HG02588 (cell line): ENCODE measurements at regions not wholly inside any gene's neighbourhood (a gene's known extent, or its start where the extent isn't known, plus 50 kb on each side); places are given as distances from the start of the nearest gene placed in this dataset.

Experiments used
- ATAC-seq: cut with Tn5 transposase; IDR thresholded peaks from one replicate; pipeline ENCODE4 v1.9.1; 2021; ENCODE audit warnings: mild to moderate bottlenecking, moderate library complexity; ENCODE audit not compliant: unreplicated experiment

- ATAC-seq = no peak
These were observed 95.5 kb upstream of the PTPN3 start for GRCh38 chr9:109593612-109594011.

GRCh38 chr9:109597496-109597895 is 99.4 kb upstream of the PTPN3 start:
- no peak for ATAC-seq

DNA sequence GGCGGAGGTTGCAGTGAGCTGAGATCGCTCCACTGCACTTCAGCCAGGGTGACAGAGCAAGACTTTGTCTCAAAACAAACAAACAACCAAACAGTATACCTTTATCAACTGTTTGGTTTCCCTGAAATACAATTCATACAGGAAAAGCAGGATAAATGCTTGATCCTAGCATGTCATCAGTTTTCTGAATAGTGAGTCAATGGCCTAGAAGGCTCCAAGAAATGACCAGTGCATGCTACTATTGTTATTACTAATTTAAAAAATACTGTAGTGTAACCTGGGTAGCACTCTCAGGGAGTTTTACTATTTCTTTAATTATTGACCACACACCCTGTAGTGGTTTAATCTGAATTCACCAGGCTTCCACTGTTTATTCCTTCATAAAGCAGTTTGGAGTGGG is 101.0 kb upstream of the PTPN3 start:
- no peak for ATAC-seq

DNA sequence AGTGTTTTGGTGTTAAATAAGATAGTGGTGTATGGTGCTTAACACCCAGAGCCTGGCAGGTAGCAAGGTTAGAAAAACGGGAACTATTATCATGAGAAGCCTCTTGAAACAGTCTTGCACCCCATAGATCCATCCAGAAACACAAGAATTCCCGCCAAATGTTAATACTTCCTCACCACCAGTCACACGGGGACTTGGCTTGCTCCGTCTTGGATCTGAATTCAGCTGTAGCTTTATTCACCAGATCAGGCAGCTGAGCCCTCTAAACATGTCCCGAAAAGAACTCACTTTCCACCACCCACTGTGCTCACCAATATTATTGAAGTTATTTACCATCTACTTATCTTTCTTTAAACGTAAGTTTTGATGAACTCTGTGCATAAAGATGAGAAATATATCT is 101.6 kb upstream of the PTPN3 start:
- no peak for ATAC-seq

GRCh38 chr9:109600142-109600541 is 102.0 kb upstream of the PTPN3 start:
- no peak for ATAC-seq

DNA sequence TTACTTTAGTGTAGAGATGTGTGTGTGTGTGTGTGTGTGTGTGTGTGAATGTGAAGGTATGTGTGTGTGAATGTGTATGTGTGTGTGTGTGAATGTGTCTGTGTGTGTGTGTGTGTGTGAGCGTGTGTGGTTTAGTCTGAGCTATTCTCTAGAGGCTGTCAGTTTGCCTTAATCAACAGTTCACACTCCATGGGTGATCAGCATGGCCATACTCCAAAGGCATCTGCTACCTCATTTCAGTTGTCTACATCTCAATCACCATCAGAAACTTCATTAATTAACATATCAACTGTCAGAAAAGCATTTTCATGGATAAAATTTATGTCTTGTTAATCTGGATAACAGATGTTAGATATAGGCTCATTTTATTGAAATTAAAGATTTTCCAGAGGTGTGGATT is 103.1 kb upstream of the PTPN3 start:
- no peak for ATAC-seq

- no peak for ATAC-seq
These were observed 104.9 kb upstream of the PTPN3 start for GRCh38 chr9:109602987-109603386.

DNA sequence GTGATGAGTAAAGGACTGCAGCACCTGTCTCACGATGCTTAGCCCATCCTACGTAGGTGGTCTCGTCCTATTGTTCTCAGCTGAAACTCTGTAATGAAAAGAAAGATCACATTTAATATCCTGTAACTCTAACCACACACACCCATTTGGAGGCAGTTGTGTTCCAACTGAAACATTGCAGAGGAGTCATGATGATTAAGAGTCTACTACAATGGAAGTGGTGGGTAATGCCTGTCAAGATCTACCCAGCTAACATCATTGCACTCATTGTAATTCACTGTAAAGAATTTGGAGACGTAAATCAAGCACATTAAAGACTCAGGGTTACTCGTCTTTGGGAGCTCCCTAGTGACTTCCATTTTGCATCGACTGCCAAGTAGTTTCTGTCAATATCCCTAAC is 106.0 kb upstream of the PTPN3 start:
- ATAC-seq = no peak

DNA sequence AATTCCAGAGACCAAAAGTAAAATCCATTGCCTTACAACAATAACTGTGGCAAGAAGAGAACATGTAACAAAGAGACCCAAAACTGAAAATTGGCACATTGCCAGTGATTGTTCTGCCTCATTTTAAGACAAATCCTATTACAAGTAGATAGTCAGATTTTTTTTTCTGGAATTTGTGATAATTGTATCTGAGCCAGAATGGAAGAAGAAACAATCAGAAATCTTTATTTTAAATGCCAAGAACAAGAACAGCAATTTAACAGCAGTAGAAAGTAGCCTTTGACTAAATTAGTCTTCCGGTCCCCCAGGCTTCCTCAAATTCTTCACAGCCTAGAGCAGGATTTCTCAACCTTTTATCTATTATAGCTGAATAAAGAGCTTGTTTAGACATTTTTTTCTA is 106.7 kb upstream of the PTPN3 start:
- ATAC-seq = no peak

DNA sequence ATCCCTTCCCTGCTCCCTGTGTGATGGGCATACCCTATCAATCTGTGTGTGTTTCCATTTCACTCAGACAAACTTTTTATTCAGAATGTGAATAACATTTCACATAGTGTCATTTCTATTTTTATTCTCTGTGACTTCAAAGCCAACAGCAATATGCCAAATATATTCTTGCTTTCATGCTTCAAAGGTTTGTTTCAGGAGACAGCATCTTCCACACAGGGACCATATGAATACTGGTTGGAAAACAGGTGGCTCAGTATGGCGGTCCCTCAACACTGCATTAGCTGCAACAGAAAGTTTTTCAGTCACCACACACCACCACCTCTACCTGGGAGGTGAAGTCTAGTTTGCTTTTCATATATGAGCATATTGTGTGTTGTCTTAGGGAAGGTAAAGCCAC is 111.0 kb upstream of the PTPN3 start:
- no peak for ATAC-seq

- ATAC-seq = no peak
These were observed 118.5 kb upstream of the PTPN3 start for GRCh38 chr9:109616571-109617120.

DNA sequence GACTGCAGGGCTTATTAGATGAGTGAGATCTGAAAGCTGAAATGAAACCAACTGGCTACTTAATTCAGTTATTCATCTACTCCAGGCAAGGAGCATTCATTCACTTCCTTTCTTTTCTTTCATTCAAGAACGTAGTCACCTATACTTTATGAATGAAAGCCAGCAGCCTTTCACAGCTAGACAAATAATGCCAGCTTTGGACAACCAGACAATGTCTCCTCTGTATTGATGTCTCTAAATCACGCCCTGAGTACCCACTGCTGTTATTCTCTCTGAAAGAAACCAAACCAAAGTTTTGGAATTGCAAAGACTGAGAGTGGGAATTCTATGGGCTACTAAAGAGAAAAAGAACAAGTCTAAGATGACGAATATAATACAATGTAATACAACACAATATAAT is 121.2 kb upstream of the PTPN3 start:
- no peak for ATAC-seq

DNA sequence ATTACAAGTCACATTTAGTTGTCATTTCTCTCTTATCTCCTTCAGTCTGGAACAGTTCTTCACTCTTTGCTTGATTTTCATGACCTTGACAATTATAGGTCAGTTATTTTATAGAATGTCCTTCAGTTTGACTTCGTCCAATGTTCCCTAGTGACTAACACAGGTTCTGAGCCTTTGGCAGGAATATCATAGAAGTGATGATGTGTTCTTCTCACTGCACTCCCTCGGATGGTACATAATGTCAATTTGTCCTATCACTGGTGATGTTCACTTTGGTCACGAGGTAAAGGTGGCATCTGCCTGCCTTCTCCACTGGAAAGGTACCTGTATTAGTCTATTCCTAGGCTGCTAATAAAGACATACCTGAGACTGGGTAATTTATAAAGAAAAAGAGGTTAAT is 126.0 kb upstream of the PTPN3 start:
- no peak for ATAC-seq

GRCh38 chr9:109624896-109625295 is 126.8 kb upstream of the PTPN3 start:
- no peak for ATAC-seq

DNA sequence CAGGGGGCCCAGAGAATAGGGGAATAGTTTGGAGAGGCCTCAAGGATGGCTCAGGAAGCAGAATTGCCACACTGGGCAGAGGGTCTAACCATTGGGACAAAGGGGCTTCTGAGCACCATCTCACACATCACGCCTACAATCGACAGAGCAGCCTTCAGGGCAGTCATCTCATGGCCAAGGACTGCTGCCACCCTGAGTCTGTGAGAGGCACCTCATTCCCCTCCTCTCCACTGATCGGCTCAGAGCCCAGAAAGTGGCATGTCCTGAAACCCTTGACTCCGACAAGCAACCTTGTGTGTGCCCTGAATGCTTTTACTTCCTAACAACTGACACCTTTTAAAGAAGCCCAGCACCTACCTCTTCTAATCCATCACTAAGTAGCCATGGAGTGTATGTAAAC is 128.9 kb upstream of the PTPN3 start:
- ATAC-seq = no peak

- no peak for ATAC-seq
These were observed 131.5 kb upstream of the PTPN3 start for GRCh38 chr9:109629615-109630014.

DNA sequence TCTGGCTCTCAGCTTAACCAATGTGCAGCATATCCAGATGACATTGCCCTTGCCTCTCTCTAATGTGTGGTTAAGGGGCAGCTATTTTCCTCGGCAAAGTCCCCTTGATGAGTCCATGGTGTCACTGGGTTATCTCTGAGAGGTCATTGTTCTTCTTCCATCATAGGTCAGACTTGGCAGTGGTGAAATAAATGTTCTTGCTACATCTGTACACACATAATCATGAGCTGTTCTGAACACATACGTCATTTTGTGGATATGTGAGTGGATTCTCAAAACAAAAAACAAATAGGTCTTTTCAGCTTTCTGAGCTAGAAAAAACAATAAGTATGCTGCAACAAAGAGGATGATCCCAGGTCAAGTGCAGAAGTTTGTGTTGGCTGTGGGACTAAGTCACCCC is 134.7 kb upstream of the PTPN3 start:
- ATAC-seq = no peak

GRCh38 chr9:109639674-109640579 is 140.1 kb upstream of the PALM2AKAP2 start:
- no peak for ATAC-seq

DNA sequence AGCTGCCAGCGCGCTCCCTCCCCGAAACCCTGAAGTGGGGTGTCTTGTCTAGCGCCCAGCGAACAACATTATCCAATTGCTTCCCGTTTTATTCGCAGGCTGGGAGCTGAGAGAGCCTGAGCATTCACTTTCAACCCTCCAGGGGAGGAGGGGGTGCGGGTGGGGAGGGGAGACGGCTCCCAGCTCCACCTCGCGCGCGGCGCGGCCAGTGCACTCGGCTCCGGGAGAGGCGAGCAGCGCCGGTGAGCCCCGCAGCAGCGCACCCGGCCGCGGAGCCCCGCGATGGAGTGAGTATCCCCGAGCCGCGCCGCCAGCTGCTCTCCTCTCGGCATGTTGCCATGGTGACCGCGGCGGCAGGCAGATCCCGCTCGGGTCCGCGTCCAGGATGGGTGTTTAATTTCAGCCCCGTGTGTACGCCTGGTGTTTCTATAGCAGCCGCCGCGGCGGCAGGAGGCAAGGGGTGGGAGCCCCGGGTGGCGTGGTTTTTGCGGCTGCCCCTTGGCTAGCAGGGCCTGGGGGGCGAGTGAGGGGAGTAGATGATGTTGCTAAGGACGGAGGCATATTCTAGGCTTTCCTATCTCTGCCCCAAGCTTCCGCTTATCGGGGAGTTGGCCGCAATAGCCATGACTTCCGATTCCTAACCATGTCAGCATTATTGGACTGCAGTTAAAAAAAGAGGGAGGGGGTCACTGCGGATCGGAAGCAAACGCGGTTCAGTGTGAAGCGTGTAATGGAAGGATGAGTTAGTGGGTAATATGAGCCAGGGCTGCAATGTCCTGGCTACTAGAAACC is 139.2 kb upstream of the PALM2AKAP2 start:
- no peak for ATAC-seq

DNA sequence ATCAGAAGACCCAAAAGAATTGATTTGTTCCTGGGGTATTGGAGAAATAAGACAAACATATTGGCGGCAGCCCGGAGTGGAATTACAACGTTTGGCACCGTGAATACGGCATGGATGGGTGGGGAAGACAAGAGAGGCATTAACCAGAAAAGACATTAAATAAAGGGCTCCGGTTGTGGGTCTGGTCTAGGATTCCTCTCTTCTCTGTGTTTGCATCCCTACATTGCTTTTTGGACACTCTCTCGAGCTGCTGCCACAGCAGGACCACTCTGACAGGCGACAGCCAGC is 138.7 kb upstream of the PALM2AKAP2 start:
- no peak for ATAC-seq

DNA sequence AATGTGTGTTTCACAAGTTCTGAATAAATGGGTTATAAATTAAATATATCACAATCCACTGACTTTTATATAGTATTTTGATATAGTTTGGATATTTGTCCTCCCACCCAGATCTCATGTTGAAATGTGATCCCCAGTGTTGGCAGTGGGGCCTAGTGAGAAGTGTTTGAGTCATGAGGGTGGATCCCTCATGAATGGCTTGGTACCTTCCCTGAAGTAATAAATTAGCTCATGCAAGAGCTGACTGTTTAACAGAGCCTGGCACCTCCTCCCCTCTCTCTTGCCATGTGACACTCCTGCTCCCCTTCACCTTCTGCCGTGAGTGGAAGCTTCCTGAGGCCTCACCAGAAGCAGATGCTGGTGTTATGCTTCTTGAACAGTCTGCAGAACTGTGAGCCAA is 127.9 kb upstream of the PALM2AKAP2 start:
- ATAC-seq = no peak

DNA sequence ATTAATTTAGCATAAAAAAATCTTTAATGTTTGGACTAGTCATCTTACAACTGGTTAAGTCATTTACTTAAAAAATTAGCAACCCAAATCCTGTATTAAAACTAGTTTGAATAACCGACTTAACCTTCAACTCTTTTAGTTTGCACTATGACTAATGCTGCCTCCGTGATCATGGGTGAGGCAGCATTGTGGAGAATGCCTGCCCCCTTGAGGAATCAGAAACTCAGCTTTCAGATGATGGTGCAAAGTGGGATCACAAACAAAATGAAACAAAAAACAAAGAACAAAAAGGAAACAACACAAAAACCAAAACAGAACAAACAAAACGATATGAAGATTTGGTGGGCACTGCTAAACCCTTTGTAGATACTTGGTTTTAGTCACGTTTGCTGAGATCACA is 127.0 kb upstream of the PALM2AKAP2 start:
- no peak for ATAC-seq
